Peyer's patch (tissue), 4 donors: ENCODE measurements at regions not wholly inside any gene's neighbourhood (a gene's known extent, or its start where the extent isn't known, plus 50 kb on each side); places are given as distances from the start of the nearest gene placed in this dataset.

Experiments used
- CTCF ChIP-seq, 6 experiments: fragments of 450-650 bp in 4 of 6; fragments of 200-600 bp in 2 of 6; sonication (generic) in 1 of 6; IDR thresholded peaks; one replicate each; pipeline ENCODE4 v1.5.1; 2017 to 2019; ENCODE audit warnings: antibody characterized with exemption in 6 of 6, mild to moderate bottlenecking in 3 of 6, moderate library complexity in 1 of 6
- POLR2A ChIP-seq, 2 donors: fragments of 450-650 bp; IDR thresholded peaks; one replicate each; pipeline ENCODE4 v1.5.1; 2017; ENCODE audit warnings: antibody characterized with exemption in 2 of 2, mild to moderate bottlenecking in 2 of 2, moderate library complexity in 2 of 2

DNA sequence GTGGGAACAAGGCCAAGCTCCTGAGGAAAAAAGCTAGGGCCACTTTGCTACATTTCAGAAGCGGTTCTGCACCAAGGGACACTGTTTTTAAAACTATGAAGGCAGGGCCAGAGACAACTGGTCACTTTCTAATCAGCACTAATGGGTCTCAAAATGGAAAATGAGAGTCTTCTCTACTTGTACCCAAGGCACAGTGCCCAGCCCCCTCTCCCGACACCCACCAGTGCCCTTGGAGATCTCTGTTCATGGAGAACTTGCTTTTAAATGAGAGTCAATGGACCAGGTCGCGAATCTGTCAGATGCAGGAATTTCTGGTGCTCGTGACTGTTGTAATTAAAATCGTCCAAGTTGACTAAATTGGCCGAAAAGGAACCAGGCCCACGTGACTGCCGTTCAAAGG is 591.6 kb downstream of the BCOR start:
- TF ChIP-seq CTCF (IDR thresholded peaks at IDR 0.05): no peak
- no peak for TF ChIP-seq POLR2A (IDR thresholded peaks at IDR 0.05)
